Right atrium auricular region (tissue), 2 donors: ENCODE measurements at regions not wholly inside any gene's neighbourhood (a gene's known extent, or its start where the extent isn't known, plus 50 kb on each side); places are given as distances from the start of the nearest gene placed in this dataset.

Experiments
- DNase-seq: peaks from one replicate; pipeline ENCODE4 v3.0.0-alpha.2; 2019; ENCODE audit warnings: low spot score
- H3K27ac ChIP-seq, 2 donors: fragments of 200-600 bp; sonication (generic); 1 replicate in 1 of 2; 2 replicates in 1 of 2; pipeline ENCODE4 v1.5.1; 2016 to 2019
- H3K27me3 ChIP-seq, 2 donors: fragments of 200-600 bp; sonication (generic); one replicate each; pipeline versions ENCODE4 v1.5.1 to v1.6.0; 2017 to 2019
- H3K36me3 ChIP-seq: fragments of 200-600 bp; sonication (generic); one replicate; pipeline ENCODE4 v1.5.1; 2016
- H3K4me1 ChIP-seq, 2 donors: fragments of 200-600 bp; sonication (generic); one replicate each; pipeline versions ENCODE4 v1.5.1 to v1.6.0; 2017 to 2019
- H3K4me3 ChIP-seq, 2 donors: fragments of 200-600 bp; sonication (generic); 1 replicate in 1 of 2; 2 replicates in 1 of 2; pipeline ENCODE4 v1.5.1; 2017 to 2019; ENCODE audit warnings: mild to moderate bottlenecking in 1 of 2, moderate library complexity in 1 of 2
- H3K9me3 ChIP-seq, 2 donors: fragments of 200-600 bp; sonication (generic); one replicate each; pipeline ENCODE4 v1.5.1; 2019
- CTCF ChIP-seq, 2 donors: fragments of 200-600 bp; sonication (generic); IDR thresholded peaks; one replicate each; pipeline ENCODE4 v1.5.1; 2019; ENCODE audit warnings: antibody characterized with exemption in 2 of 2

GRCh38 chr7:145169908-145170307 is 334.1 kb upstream of the TPK1 start:
- Histone ChIP-seq H3K36me3 (no peaks in the 10 kb centered on the region), H3K4me3 (no peak overlapping the region), H3K4me1 (no peaks in the 10 kb centered on the region), H3K27ac (no peak overlapping the region), H3K27me3 (no peaks in the 10 kb centered on the region), H3K9me3 (no peaks in the 10 kb centered on the region)
- no peak for TF ChIP-seq CTCF (IDR thresholded peaks at IDR 0.05)
- DNase-seq: no peak

- no peak for TF ChIP-seq CTCF (IDR thresholded peaks at IDR 0.05)
- no peaks in the 10 kb centered on the region for H3K36me3 ChIP-seq
- no peaks in the 10 kb centered on the region for H3K4me1 ChIP-seq
- H3K9me3 ChIP-seq: no peaks in the 10 kb centered on the region
- H3K27ac ChIP-seq: no peak overlapping the region
- no peaks in the 10 kb centered on the region for H3K27me3 ChIP-seq
- no peak overlapping the region for H3K4me3 ChIP-seq
- DNase-seq: no peak
Observed at GRCh38 chr7:145168879-145169278, 333.0 kb upstream of the TPK1 start.

GRCh38 chr7:145168427-145168826 is 332.6 kb upstream of the TPK1 start:
- DNase-seq: no peak
- TF ChIP-seq CTCF (IDR thresholded peaks at IDR 0.05): no peak

GRCh38 chr7:145156834-145157233 is 321.0 kb upstream of the TPK1 start:
- no peak overlapping the region for H3K4me3 ChIP-seq
- H3K27ac ChIP-seq: no peak overlapping the region
- TF ChIP-seq CTCF (IDR thresholded peaks at IDR 0.05): no peak
- no peaks in the 10 kb centered on the region for H3K4me1 ChIP-seq
- H3K27me3 ChIP-seq: no peaks in the 10 kb centered on the region
- no peaks in the 10 kb centered on the region for H3K36me3 ChIP-seq
- no peaks in the 10 kb centered on the region for H3K9me3 ChIP-seq
- DNase-seq: no peak

More at GRCh38 chr7:145168427-145168826, 332.6 kb upstream of the TPK1 start:
- Histone ChIP-seq H3K9me3 (no peaks in the 10 kb centered on the region), H3K27ac (no peak overlapping the region), H3K4me3 (no peak overlapping the region), H3K27me3 (no peaks in the 10 kb centered on the region), H3K36me3 (no peaks in the 10 kb centered on the region), H3K4me1 (no peaks in the 10 kb centered on the region)

GRCh38 chr7:145152589-145152988 is 316.7 kb upstream of the TPK1 start:
- Histone ChIP-seq H3K27ac (no peak overlapping the region), H3K9me3 (no peaks in the 10 kb centered on the region), H3K4me1 (no peaks in the 10 kb centered on the region), H3K27me3 (no peaks in the 10 kb centered on the region), H3K4me3 (no peak overlapping the region), H3K36me3 (no peaks in the 10 kb centered on the region)
- no peak for TF ChIP-seq CTCF (IDR thresholded peaks at IDR 0.05)
- DNase-seq: no peak

GRCh38 chr7:145151676-145152075 is 315.8 kb upstream of the TPK1 start:
- H3K27ac ChIP-seq: no peak overlapping the region
- H3K4me3 ChIP-seq: no peak overlapping the region
- H3K36me3 ChIP-seq: no peaks in the 10 kb centered on the region
- no peaks in the 10 kb centered on the region for H3K4me1 ChIP-seq
- TF ChIP-seq CTCF (IDR thresholded peaks at IDR 0.05): no peak
- no peak for DNase-seq
- no peaks in the 10 kb centered on the region for H3K9me3 ChIP-seq
- H3K27me3 ChIP-seq: no peaks in the 10 kb centered on the region
